CD14-positive monocyte (primary cell): ENCODE measurements at regions not wholly inside any gene's neighbourhood (a gene's known extent, or its start where the extent isn't known, plus 50 kb on each side); places are given as distances from the start of the nearest gene placed in this dataset.
A peak's percentile ranks its signal among the peaks of the same experiment; 100 is the strongest.

ENCODE experiments used
- DNase-seq, 3 donors: peaks; one replicate each; pipeline ENCODE4 v3.0.0-alpha.2; 2011 to 2022
- H2AFZ ChIP-seq: 2 replicates; pipeline ENCODE4 v1.6.0; 2012; ENCODE audit warnings: mild to moderate bottlenecking, low read depth, low read length, inconsistent platforms; ENCODE audit not compliant: insufficient read depth, poor library complexity, severe bottlenecking
- H3K27ac ChIP-seq, 2 donors: 1 replicate in 1 of 2; 2 replicates in 1 of 2; pipeline ENCODE4 v1.5.1; 2012 to 2013; ENCODE audit warnings: low read length in 2 of 2, control low read depth in 1 of 2, inconsistent platforms in 1 of 2, low read depth in 1 of 2, mild to moderate bottlenecking in 1 of 2
- H3K27me3 ChIP-seq, 2 donors: one replicate each; pipeline versions ENCODE4 v1.6.0 to v1.6.1; 2011 to 2013; ENCODE audit warnings: low read length in 2 of 2; ENCODE audit not compliant: control insufficient read depth in 2 of 2, insufficient read depth in 2 of 2
- H3K36me3 ChIP-seq, 2 donors: replicated peaks in 1 of 2; 1 replicate in 1 of 2; 2 replicates in 1 of 2; pipeline versions ENCODE4 v1.5.1 to v1.6.1; 2012 to 2013; ENCODE audit warnings: low read length in 2 of 2, control low read depth in 1 of 2, inconsistent platforms in 1 of 2, mild to moderate bottlenecking in 1 of 2; ENCODE audit not compliant: insufficient read depth in 2 of 2, control insufficient read depth in 1 of 2
- H3K4me1 ChIP-seq, 2 donors: 1 replicate in 1 of 2; 2 replicates in 1 of 2; pipeline versions ENCODE4 v1.5.1 to v1.6.1; 2012 to 2013; ENCODE audit warnings: low read length in 2 of 2, control low read depth in 1 of 2, inconsistent platforms in 1 of 2, mild to moderate bottlenecking in 1 of 2, moderate library complexity in 1 of 2; ENCODE audit not compliant: insufficient read depth in 2 of 2, control insufficient read depth in 1 of 2
- H3K4me2 ChIP-seq: replicated peaks from 2 replicates; pipeline ENCODE3; 2012; ENCODE audit warnings: low read length, moderate library complexity, mild to moderate bottlenecking; ENCODE audit not compliant: poor library complexity, severe bottlenecking; ENCODE audit errors: extremely low read depth
- H3K4me3 ChIP-seq, 3 experiments: fragments of 200-600 bp in 1 of 3; sonication (generic) in 1 of 3; replicated peaks in 1 of 3; 1 replicate in 2 of 3; 2 replicates in 1 of 3; pipeline ENCODE4 v1.5.1; 2011 to 2013; ENCODE audit warnings: low read length in 3 of 3, mild to moderate bottlenecking in 3 of 3, control low read depth in 2 of 3, low read depth in 2 of 3, inconsistent platforms in 1 of 3, moderate library complexity in 1 of 3
- H3K79me2 ChIP-seq: 2 replicates; pipeline ENCODE4 v1.6.0; 2012; ENCODE audit warnings: mild to moderate bottlenecking, control low read depth, inconsistent platforms, low read length, moderate library complexity; ENCODE audit not compliant: insufficient read depth
- H3K9ac ChIP-seq: 2 replicates; pipeline ENCODE4 v1.6.0; 2017; ENCODE audit warnings: low read length, mild to moderate bottlenecking; ENCODE audit not compliant: insufficient read depth, poor library complexity, severe bottlenecking
- H3K9me3 ChIP-seq, 2 donors: replicated peaks in 1 of 2; 1 replicate in 1 of 2; 2 replicates in 1 of 2; pipeline versions ENCODE4 v1.5.1 to v1.6.1; 2012 to 2013; ENCODE audit warnings: low read length in 2 of 2, control low read depth in 1 of 2; ENCODE audit not compliant: control insufficient read depth in 1 of 2, insufficient read depth in 1 of 2
- H4K20me1 ChIP-seq: 2 replicates; pipeline ENCODE4 v1.6.0; 2012; ENCODE audit warnings: mild to moderate bottlenecking, low read length, control low read depth, moderate library complexity; ENCODE audit not compliant: insufficient read depth
- H3K27ac Mint-ChIP-seq, 7 donors: one replicate each; pipeline ENCODE4 v1.8.0; 2020; ENCODE audit warnings: mild to moderate bottlenecking in 7 of 7, mixed read lengths in 7 of 7, moderate library complexity in 6 of 7, inconsistent platforms in 2 of 7
- H3K27me3 Mint-ChIP-seq, 3 donors: one replicate each; pipeline ENCODE4 v1.8.0; 2021 to 2022; ENCODE audit warnings: low read depth in 3 of 3, mild to moderate bottlenecking in 3 of 3, mixed read lengths in 3 of 3, moderate library complexity in 3 of 3, inconsistent platforms in 1 of 3
- H3K36me3 Mint-ChIP-seq, 2 donors: one replicate each; pipeline ENCODE4 v1.8.0; 2020; ENCODE audit warnings: mixed read lengths in 2 of 2, inconsistent platforms in 1 of 2, mild to moderate bottlenecking in 1 of 2
- H3K4me1 Mint-ChIP-seq: one replicate; pipeline ENCODE4 v1.8.0; 2020; ENCODE audit warnings: mild to moderate bottlenecking, mixed read lengths
- H3K4me3 Mint-ChIP-seq, 2 donors: one replicate each; pipeline ENCODE4 v1.8.0; 2020; ENCODE audit warnings: mild to moderate bottlenecking in 2 of 2, mixed read lengths in 2 of 2, moderate library complexity in 1 of 2
- H3K9me3 Mint-ChIP-seq, 7 donors: one replicate each; pipeline ENCODE4 v1.8.0; 2020 to 2022; ENCODE audit warnings: mixed read lengths in 7 of 7, mild to moderate bottlenecking in 6 of 7, moderate library complexity in 6 of 7, inconsistent platforms in 2 of 7
- WGBS: methylation state at CpG from one replicate; pipeline ENCODE4 v1.1.5; 2013; ENCODE audit warnings: missing lambda C conversion rate; ENCODE audit not compliant: insufficient coverage; 5-methylcytosine and 5-hydroxymethylcytosine counted together
- intact Hi-C, 2 donors: fragments of 100-400 bp; cut with micrococcal nuclease; formaldehyde crosslinking; loops; one replicate each; pipeline versions ENCODE4 v1.15.0 to v1.15.1; 2023
- TF ChIP-seq, protein P1 (sequence below): fragments of 200-600 bp; IDR thresholded peaks from one replicate; pipeline ENCODE4 v1.8.0; 2022; ENCODE audit warnings: antibody characterized with exemption, mild to moderate bottlenecking

DNA sequence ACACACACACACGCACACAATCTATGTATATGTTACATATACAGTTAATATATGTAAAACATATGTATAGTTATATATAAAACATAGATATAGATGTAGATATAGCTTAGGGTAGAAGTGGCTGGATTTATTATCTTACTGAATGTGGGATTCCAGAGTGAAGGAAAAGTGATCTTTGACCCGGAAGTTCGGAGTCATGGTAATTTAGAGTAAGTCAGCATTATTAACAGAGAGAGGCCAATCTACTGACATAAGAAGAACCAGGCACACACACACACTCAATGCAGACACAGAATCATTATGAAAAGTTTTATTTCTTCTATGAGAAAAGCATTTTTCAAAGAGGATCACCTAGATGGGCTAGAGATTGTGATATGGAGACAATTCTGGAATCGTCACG lies 384.2 kb upstream of the NOVA1 start:
- Mint-ChIP-seq H3K4me1 (no peaks in the 10 kb centered on the region), H3K9me3 (no peaks in the 10 kb centered on the region), H3K27ac (no peak overlapping the region), H3K36me3 (no peaks in the 10 kb centered on the region), H3K27me3 (no peaks in the 10 kb centered on the region), H3K4me3 (no peak overlapping the region)
- Histone ChIP-seq H4K20me1 (no peaks in the 10 kb centered on the region), H3K9ac (no peak overlapping the region), H3K4me2 (no peak overlapping the region), H3K4me3 (no peak overlapping the region), H3K36me3 (no peaks in the 10 kb centered on the region), H3K27me3 (no peaks in the 10 kb centered on the region), H3K4me1 (no peaks in the 10 kb centered on the region), H3K79me2 (no peaks in the 10 kb centered on the region), H3K27ac (no peak overlapping the region), H2AFZ (no peak overlapping the region), H3K9me3 (no peaks in the 10 kb centered on the region)
- WGBS, result no CpG with 5 or more reads among the region's 5 CpGs
- DNase-seq, result no peak
- intact Hi-C loops, result no loop called here
- TF ChIP-seq, protein P1, sequence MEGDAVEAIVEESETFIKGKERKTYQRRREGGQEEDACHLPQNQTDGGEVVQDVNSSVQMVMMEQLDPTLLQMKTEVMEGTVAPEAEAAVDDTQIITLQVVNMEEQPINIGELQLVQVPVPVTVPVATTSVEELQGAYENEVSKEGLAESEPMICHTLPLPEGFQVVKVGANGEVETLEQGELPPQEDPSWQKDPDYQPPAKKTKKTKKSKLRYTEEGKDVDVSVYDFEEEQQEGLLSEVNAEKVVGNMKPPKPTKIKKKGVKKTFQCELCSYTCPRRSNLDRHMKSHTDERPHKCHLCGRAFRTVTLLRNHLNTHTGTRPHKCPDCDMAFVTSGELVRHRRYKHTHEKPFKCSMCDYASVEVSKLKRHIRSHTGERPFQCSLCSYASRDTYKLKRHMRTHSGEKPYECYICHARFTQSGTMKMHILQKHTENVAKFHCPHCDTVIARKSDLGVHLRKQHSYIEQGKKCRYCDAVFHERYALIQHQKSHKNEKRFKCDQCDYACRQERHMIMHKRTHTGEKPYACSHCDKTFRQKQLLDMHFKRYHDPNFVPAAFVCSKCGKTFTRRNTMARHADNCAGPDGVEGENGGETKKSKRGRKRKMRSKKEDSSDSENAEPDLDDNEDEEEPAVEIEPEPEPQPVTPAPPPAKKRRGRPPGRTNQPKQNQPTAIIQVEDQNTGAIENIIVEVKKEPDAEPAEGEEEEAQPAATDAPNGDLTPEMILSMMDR, result no peak

DNA sequence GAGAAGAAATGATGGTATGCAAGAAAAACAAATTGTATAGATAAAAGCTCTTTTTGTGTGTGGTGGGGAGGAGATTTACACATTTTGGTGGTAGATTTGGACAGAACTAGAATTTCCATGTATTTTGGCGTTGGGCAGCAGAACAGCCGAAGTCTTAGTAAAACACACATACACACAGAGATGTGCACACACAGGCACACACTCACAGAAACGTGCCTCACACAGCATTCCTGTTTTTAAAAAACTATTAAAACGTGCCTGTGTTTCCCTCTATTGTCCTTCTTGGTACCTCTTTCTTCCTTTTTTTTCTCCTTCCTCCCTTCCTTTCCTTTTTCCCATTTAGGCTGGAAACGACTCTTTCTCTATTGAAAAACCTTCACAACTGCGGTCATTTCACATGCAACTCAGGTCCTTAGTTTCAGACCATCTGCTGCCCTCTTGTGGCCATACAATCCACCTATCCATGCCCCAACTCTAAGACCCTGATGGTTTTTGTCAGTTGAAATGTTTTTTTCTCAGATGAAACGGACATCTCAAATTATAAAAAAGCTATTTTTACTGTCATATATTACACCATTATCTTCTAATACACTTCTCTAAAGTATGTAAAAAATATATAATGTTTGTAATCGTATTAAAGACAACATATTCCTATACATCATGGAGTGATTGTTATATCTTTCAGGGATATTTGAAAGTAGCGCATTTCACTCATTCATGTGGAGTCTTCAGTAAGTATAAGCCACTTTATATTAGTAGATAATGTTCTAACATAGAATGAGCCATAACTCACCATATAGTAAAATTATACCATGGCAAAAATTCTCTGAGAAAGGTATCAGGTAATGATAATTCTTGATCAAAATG lies 386.7 kb upstream of the NOVA1 start:
- TF ChIP-seq, protein P1, result peak; percentile 68
- no peak overlapping the region for H3K27ac ChIP-seq
- H4K20me1 ChIP-seq, result no peaks in the 10 kb centered on the region
- H3K27me3 ChIP-seq, result no peaks in the 10 kb centered on the region
- Mint-ChIP-seq H3K9me3 (no peaks in the 10 kb centered on the region), H3K4me1 (no peaks in the 10 kb centered on the region), H3K4me3 (no peak overlapping the region), H3K36me3 (no peaks in the 10 kb centered on the region), H3K27ac (no peak overlapping the region), H3K27me3 (peaks cover 0 to 2% (median 0%) of the 10 kb centered on the region in 3 donors)
- DNase-seq, result no peak
- 42% methylated on average over 6 of the region's 9 CpGs for WGBS
- H3K79me2 ChIP-seq, result no peaks in the 10 kb centered on the region
- intact Hi-C loops, result no loop called here
- no peak overlapping the region for H3K4me2 ChIP-seq
- H3K9ac ChIP-seq, result no peak overlapping the region
- H3K9me3 ChIP-seq, result no peaks in the 10 kb centered on the region
- no peaks in the 10 kb centered on the region for H3K36me3 ChIP-seq
- no peak overlapping the region for H3K4me3 ChIP-seq
- H2AFZ ChIP-seq, result no peak overlapping the region
- H3K4me1 ChIP-seq, result no peaks in the 10 kb centered on the region
